WI38 (cell line): ENCODE measurements at regions not wholly inside any gene's neighbourhood (a gene's known extent, or its start where the extent isn't known, plus 50 kb on each side); places are given as distances from the start of the nearest gene placed in this dataset.

ENCODE experiments used
- H3K4me3 ChIP-seq: 2 replicates; pipeline ENCODE4 v1.5.1; 2011; ENCODE audit warnings: low read depth, mild to moderate bottlenecking, control low read depth, low read length
- TF ChIP-seq, protein P1 (sequence below): IDR thresholded peaks from 2 replicates; pipeline ENCODE4 v1.5.1; 2012; ENCODE audit warnings: low read depth, mild to moderate bottlenecking, control low read depth, low read length

DNA sequence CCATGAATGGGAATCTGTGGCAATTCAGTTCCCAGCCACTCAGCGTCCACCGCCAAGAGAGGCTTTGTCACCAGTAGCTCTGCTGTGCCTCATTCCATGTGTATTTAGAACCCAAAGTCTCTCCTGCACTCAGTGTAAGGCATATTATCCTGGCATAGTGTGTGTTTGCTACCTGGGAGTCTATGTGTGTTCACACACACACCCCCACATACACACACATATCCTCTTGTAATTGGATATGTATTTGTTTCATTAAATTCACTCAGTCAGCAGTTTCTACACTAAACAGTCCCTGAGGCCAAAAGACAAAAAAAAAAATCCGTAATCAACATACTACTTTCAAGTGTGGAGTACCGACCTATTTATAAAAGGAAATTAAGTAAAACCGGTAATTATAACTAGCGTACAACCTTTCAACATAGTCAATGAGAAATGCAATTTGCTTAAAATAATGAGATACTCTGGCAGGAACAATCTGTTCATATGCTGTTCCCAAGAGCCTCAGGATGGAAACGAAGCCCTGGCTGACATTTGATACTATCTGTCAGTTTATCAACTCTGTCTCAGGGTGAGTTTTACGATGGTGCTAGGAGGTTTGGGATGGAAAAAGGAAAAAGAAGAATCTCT lies 425.8 kb upstream of the CELF2 start:
- TF ChIP-seq, protein P1, sequence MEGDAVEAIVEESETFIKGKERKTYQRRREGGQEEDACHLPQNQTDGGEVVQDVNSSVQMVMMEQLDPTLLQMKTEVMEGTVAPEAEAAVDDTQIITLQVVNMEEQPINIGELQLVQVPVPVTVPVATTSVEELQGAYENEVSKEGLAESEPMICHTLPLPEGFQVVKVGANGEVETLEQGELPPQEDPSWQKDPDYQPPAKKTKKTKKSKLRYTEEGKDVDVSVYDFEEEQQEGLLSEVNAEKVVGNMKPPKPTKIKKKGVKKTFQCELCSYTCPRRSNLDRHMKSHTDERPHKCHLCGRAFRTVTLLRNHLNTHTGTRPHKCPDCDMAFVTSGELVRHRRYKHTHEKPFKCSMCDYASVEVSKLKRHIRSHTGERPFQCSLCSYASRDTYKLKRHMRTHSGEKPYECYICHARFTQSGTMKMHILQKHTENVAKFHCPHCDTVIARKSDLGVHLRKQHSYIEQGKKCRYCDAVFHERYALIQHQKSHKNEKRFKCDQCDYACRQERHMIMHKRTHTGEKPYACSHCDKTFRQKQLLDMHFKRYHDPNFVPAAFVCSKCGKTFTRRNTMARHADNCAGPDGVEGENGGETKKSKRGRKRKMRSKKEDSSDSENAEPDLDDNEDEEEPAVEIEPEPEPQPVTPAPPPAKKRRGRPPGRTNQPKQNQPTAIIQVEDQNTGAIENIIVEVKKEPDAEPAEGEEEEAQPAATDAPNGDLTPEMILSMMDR, result no peak
- no peak overlapping the region for H3K4me3 ChIP-seq

- TF ChIP-seq, protein P1, result no peak
- no peak overlapping the region for H3K4me3 ChIP-seq
These were observed 421.4 kb upstream of the CELF2 start for GRCh38 chr10:10596256-10596655.

GRCh38 chr10:10598297-10598696 lies 419.4 kb upstream of the CELF2 start:
- no peak overlapping the region for H3K4me3 ChIP-seq
- TF ChIP-seq, protein P1, result no peak

GRCh38 chr10:10600004-10600403 lies 417.7 kb upstream of the CELF2 start:
- TF ChIP-seq, protein P1, result no peak
- no peak overlapping the region for H3K4me3 ChIP-seq

GRCh38 chr10:10605551-10606081 lies 412.1 kb upstream of the CELF2 start:
- TF ChIP-seq, protein P1, result no peak
- H3K4me3 ChIP-seq, result no peak overlapping the region

DNA sequence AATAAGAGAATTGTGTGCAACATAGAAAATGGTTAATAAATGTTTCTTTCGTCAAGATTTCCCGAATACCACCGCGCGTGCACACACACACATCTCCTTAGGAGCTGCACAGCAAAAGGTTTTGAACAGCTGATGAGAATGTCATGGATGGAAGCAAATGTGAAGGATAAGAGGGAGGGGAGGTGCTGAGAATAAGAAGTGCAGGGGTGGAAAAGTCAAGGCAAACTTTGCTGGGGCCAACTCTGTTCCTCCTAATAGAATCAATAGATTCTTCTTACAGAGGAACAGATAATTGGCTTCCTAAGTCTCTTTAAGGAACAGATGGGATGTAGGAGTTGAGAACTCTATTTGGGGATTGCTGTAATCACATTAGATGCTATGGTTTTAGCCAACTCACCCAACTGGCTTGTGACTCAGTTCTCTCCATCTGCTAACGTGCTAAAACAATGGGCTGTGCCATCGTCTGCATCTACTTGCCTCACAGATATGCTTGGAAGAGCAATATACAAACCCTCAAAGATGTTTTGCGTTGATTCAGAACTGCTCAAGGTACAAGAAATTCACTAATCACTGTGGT lies 408.2 kb upstream of the CELF2 start:
- no peak overlapping the region for H3K4me3 ChIP-seq
- TF ChIP-seq, protein P1, result no peak

- TF ChIP-seq, protein P1, result no peak
- H3K4me3 ChIP-seq, result no peak overlapping the region
These were observed 407.5 kb upstream of the CELF2 start for GRCh38 chr10:10610171-10610570.
